GM06990 (cell line): ENCODE measurements at regions not wholly inside any gene's neighbourhood (a gene's known extent, or its start where the extent isn't known, plus 50 kb on each side); places are given as distances from the start of the nearest gene placed in this dataset.

Experiments used
- DNase-seq: peaks from one replicate; pipeline ENCODE4 v3.0.0-alpha.2; 2011; ENCODE audit not compliant: insufficient read length; ENCODE audit errors: extremely low read depth
- H3K27me3 ChIP-seq: replicated peaks from 2 replicates; pipeline ENCODE4 v1.6.0; 2011; ENCODE audit warnings: low read length; ENCODE audit not compliant: control insufficient read depth, insufficient read depth
- H3K36me3 ChIP-seq: 2 replicates; pipeline ENCODE4 v1.5.1; 2011; ENCODE audit warnings: low read length; ENCODE audit not compliant: control insufficient read depth, insufficient read depth
- H3K4me3 ChIP-seq: replicated peaks from 2 replicates; pipeline ENCODE4 v1.5.1; 2011; ENCODE audit warnings: low read depth, mild to moderate bottlenecking, control low read depth, low read length
- CTCF ChIP-seq: IDR thresholded peaks from 2 replicates; pipeline ENCODE4 v1.5.1; 2011; ENCODE audit warnings: low read length, control low read depth, mild to moderate bottlenecking, inconsistent platforms; ENCODE audit not compliant: insufficient read depth, poor library complexity, severe bottlenecking

GRCh38 chr15:69930754-69931153 is 167.0 kb downstream of the TLE3 start:
- H3K27me3 ChIP-seq, result no peaks in the 10 kb centered on the region

GRCh38 chr15:69931156-69931555 is 166.6 kb downstream of the TLE3 start:
- no peaks in the 10 kb centered on the region for H3K36me3 ChIP-seq
- no peak overlapping the region for H3K4me3 ChIP-seq
- DNase-seq, result no peak
- no peaks in the 10 kb centered on the region; the same call in 1 of the 2 replicates for H3K27me3 ChIP-seq
- no peak for TF ChIP-seq CTCF

More at GRCh38 chr15:69930754-69931153, 167.0 kb downstream of the TLE3 start:
- DNase-seq, result no peak
- no peak for TF ChIP-seq CTCF
- H3K4me3 ChIP-seq, result no peak overlapping the region
- H3K36me3 ChIP-seq, result no peaks in the 10 kb centered on the region

GRCh38 chr15:69934607-69935006 is 163.1 kb downstream of the TLE3 start:
- Histone ChIP-seq H3K4me3 (no peak overlapping the region), H3K36me3 (no peaks in the 10 kb centered on the region), H3K27me3 (no peaks in the 10 kb centered on the region; the same call in 1 of the 2 replicates)
- no peak for TF ChIP-seq CTCF
- DNase-seq, result no peak

GRCh38 chr15:69939513-69940440 is 157.9 kb downstream of the TLE3 start:
- no peak for DNase-seq
- Histone ChIP-seq H3K27me3 (no peaks in the 10 kb centered on the region; the same call in 1 of the 2 replicates), H3K36me3 (no peaks in the 10 kb centered on the region), H3K4me3 (no peak overlapping the region)
- TF ChIP-seq CTCF, result no peak

GRCh38 chr15:69940441-69941300 is 157.0 kb downstream of the TLE3 start:
- H3K4me3 ChIP-seq, result no peak overlapping the region
- no peak for DNase-seq
- no peaks in the 10 kb centered on the region for H3K36me3 ChIP-seq
- no peaks in the 10 kb centered on the region; the same call in 1 of the 2 replicates for H3K27me3 ChIP-seq
- TF ChIP-seq CTCF, result no peak
